GM23248 (cell line): ENCODE measurements at regions not wholly inside any gene's neighbourhood (a gene's known extent, or its start where the extent isn't known, plus 50 kb on each side); places are given as distances from the start of the nearest gene placed in this dataset.

Experiments
- DNase-seq: peaks from one replicate; pipeline ENCODE4 v3.0.0-alpha.2; 2015
- H2AFZ ChIP-seq: fragments of 200-600 bp; sonication (generic); 2 replicates; pipeline ENCODE4 v1.6.1; 2016; ENCODE audit warnings: antibody characterized with exemption
- H3F3A ChIP-seq: fragments of 200-600 bp; sonication (generic); 2 replicates; pipeline ENCODE4 v1.6.1; 2016; ENCODE audit warnings: mild to moderate bottlenecking, antibody characterized with exemption, mixed run types; ENCODE audit not compliant: insufficient read depth
- H3K27ac ChIP-seq: fragments of 200-600 bp; sonication (generic); 2 replicates; pipeline ENCODE4 v1.5.1; 2016; ENCODE audit warnings: mild to moderate bottlenecking
- H3K27me3 ChIP-seq: fragments of 200-600 bp; sonication (generic); replicated peaks from 2 replicates; pipeline ENCODE4 v1.6.1; 2016; ENCODE audit warnings: mild to moderate bottlenecking; ENCODE audit not compliant: insufficient read depth
- H3K36me3 ChIP-seq: fragments of 200-600 bp; sonication (generic); 2 replicates; pipeline ENCODE4 v1.6.1; 2016; ENCODE audit warnings: low read depth, mild to moderate bottlenecking
- H3K4me1 ChIP-seq: fragments of 200-600 bp; sonication (generic); 2 replicates; pipeline ENCODE4 v1.6.1; 2016; ENCODE audit warnings: mild to moderate bottlenecking; ENCODE audit not compliant: insufficient read depth
- H3K4me2 ChIP-seq: fragments of 200-600 bp; sonication (generic); one replicate; pipeline ENCODE4 v1.6.1; 2016; ENCODE audit warnings: mild to moderate bottlenecking; ENCODE audit not compliant: unreplicated experiment
- H3K4me3 ChIP-seq: fragments of 200-600 bp; sonication (generic); 2 replicates; pipeline ENCODE4 v1.5.1; 2016; ENCODE audit warnings: mild to moderate bottlenecking
- H3K79me2 ChIP-seq: fragments of 200-600 bp; sonication (generic); 2 replicates; pipeline ENCODE4 v1.6.1; 2016; ENCODE audit warnings: mild to moderate bottlenecking; ENCODE audit not compliant: insufficient read depth
- H3K9ac ChIP-seq: fragments of 200-600 bp; sonication (generic); 2 replicates; pipeline ENCODE4 v1.6.1; 2016; ENCODE audit warnings: mild to moderate bottlenecking
- H3K9me2 ChIP-seq: fragments of 200-600 bp; sonication (generic); 2 replicates; pipeline ENCODE4 v1.6.1; 2016; ENCODE audit warnings: mixed run types, mild to moderate bottlenecking, moderate library complexity; ENCODE audit not compliant: insufficient read depth
- H3K9me3 ChIP-seq: fragments of 200-600 bp; sonication (generic); one replicate; pipeline ENCODE4 v1.6.1; 2017; ENCODE audit warnings: low read depth
- H4K20me1 ChIP-seq: fragments of 200-600 bp; sonication (generic); 2 replicates; pipeline ENCODE4 v1.6.0; 2016; ENCODE audit not compliant: insufficient read depth
- EZH2 ChIP-seq: fragments of 200-600 bp; sonication (generic); IDR thresholded peaks from 2 replicates; pipeline ENCODE4 v1.6.1; 2018; ENCODE audit warnings: antibody characterized with exemption, mild to moderate bottlenecking; ENCODE audit not compliant: insufficient read depth, poor library complexity, severe bottlenecking
- EZH2phosphoT487 ChIP-seq: fragments of 200-600 bp; sonication (generic); IDR thresholded peaks from 2 replicates; pipeline ENCODE4 v1.6.1; 2018; ENCODE audit warnings: antibody characterized with exemption, moderate library complexity, mild to moderate bottlenecking, low read depth; ENCODE audit not compliant: insufficient read depth
- WGBS, 2 experiments: methylation state at CpG; one replicate each; pipeline ENCODE4 v1.1.6; 2015 to 2017; ENCODE audit warnings: low lambda C conversion rate in 2 of 2, low coverage in 1 of 2; ENCODE audit errors: missing lambda C conversion rate in 2 of 2; 5-methylcytosine and 5-hydroxymethylcytosine counted together
- in situ Hi-C: fragments of 300-500 bp; cut with MboI; formaldehyde crosslinking; loops from 2 replicates; pipeline ENCODE4 v1.15.0; 2020

- 2 to 3% methylated on average over 4 of the region's 4 CpGs for WGBS, 2 experiments
Observed at GRCh38 chr9:21605489-21605931, 123.4 kb upstream of the IFNE start.

GRCh38 chr9:21607576-21607975, 125.5 kb upstream of the IFNE start:
- H3K4me3 ChIP-seq: no peak overlapping the region
- H3K4me1 ChIP-seq: peaks cover 66% of the 10 kb centered on the region
- H3K79me2 ChIP-seq: no peaks in the 10 kb centered on the region
- H3K27me3 ChIP-seq: no peaks in the 10 kb centered on the region
- in situ Hi-C loops: no loop called here
- peaks cover 62% of the 10 kb centered on the region for H3F3A ChIP-seq
- H3K36me3 ChIP-seq: no peaks in the 10 kb centered on the region
- peak overlapping the region; percentile 56 for H2AFZ ChIP-seq
- H4K20me1 ChIP-seq: no peaks in the 10 kb centered on the region
- H3K9me3 ChIP-seq: no peaks in the 10 kb centered on the region
- WGBS, 2 experiments: 14 to 27% methylated on average over 2 of the region's 2 CpGs
- no peaks in the 10 kb centered on the region; the same call in 1 of the 2 replicates for H3K9me2 ChIP-seq
- H3K9ac ChIP-seq: no peak overlapping the region
- peak; percentile 67 for DNase-seq
- TF ChIP-seq EZH2 (no peak), EZH2phosphoT487 (no peak)
- peak overlapping the region; percentile 60 for H3K27ac ChIP-seq
- no peak overlapping the region for H3K4me2 ChIP-seq

More at GRCh38 chr9:21605489-21605931, 123.4 kb upstream of the IFNE start:
- Histone ChIP-seq H2AFZ (peak overlapping the region; percentile 65), H3K27me3 (no peaks in the 10 kb centered on the region), H3K9me3 (no peaks in the 10 kb centered on the region), H3K4me1 (peaks cover 46% of the 10 kb centered on the region), H3K4me2 (peak overlapping the region; percentile 63), H3K27ac (peak overlapping the region; percentile 72), H3K79me2 (no peaks in the 10 kb centered on the region), H4K20me1 (no peaks in the 10 kb centered on the region), H3K4me3 (peak overlapping the region; percentile 47), H3K9me2 (no peaks in the 10 kb centered on the region; the same call in 1 of the 2 replicates), H3K36me3 (no peaks in the 10 kb centered on the region), H3F3A (peaks cover 42% of the 10 kb centered on the region), H3K9ac (peak overlapping the region; percentile 54)
- in situ Hi-C loops: no loop called here
- peak; percentile 87 for DNase-seq
- TF ChIP-seq EZH2 (no peak), EZH2phosphoT487 (no peak)

- peak; percentile 29 for DNase-seq
- Histone ChIP-seq H4K20me1 (no peaks in the 10 kb centered on the region), H3K9me2 (no peaks in the 10 kb centered on the region; the same call in 1 of the 2 replicates), H3K27ac (0 out of 2 replicates have a peak overlapping the region, but pooled peaks have one; percentile 60), H3K4me3 (no peak overlapping the region), H3K79me2 (no peaks in the 10 kb centered on the region), H3F3A (peaks cover 62% of the 10 kb centered on the region), H3K36me3 (no peaks in the 10 kb centered on the region), H2AFZ (no peak overlapping the region), H3K9ac (no peak overlapping the region), H3K27me3 (no peaks in the 10 kb centered on the region), H3K4me2 (no peak overlapping the region), H3K4me1 (peaks cover 66% of the 10 kb centered on the region), H3K9me3 (no peaks in the 10 kb centered on the region)
- no peak for TF ChIP-seq EZH2phosphoT487
- whole genome bisulfite sequencing, 2 experiments: 56 to 58% methylated on average over 5 of the region's 5 CpGs
- in situ Hi-C loops: no loop called here
Observed at GRCh38 chr9:21608200-21608599, 126.1 kb upstream of the IFNE start.

- Histone ChIP-seq H3K9ac (no peak overlapping the region), H3K4me2 (no peak overlapping the region), H3K9me3 (no peaks in the 10 kb centered on the region), H3K36me3 (no peaks in the 10 kb centered on the region), H3K4me3 (no peak overlapping the region), H3K9me2 (no peaks in the 10 kb centered on the region), H2AFZ (no peak overlapping the region), H3K79me2 (peaks cover 12% of the 10 kb centered on the region), H3K27me3 (no peaks in the 10 kb centered on the region), H3K27ac (0 out of 2 replicates have a peak overlapping the region, but pooled peaks have one; percentile 63), H4K20me1 (no peaks in the 10 kb centered on the region), H3F3A (peaks cover 62% of the 10 kb centered on the region), H3K4me1 (peaks cover 60% of the 10 kb centered on the region)
- no peak for DNase-seq
- WGBS, 2 experiments: 95 to 100% methylated on average over 1 of the region's 1 CpG
- TF ChIP-seq EZH2phosphoT487 (no peak), EZH2 (no peak)
- in situ Hi-C loops: no loop called here
Observed at GRCh38 chr9:21609506-21609905, 127.4 kb upstream of the IFNE start.

- TF ChIP-seq EZH2 (no peak), EZH2phosphoT487 (no peak)
- peaks cover 56% of the 10 kb centered on the region for H3F3A ChIP-seq
- peaks cover 20% of the 10 kb centered on the region for H3K79me2 ChIP-seq
- no peak overlapping the region for H3K9ac ChIP-seq
- no peaks in the 10 kb centered on the region for H3K36me3 ChIP-seq
- H3K9me2 ChIP-seq: no peaks in the 10 kb centered on the region
- H3K4me3 ChIP-seq: peak overlapping the region; percentile 30; the same call in 1 of the 2 replicates
- no peaks in the 10 kb centered on the region for H3K9me3 ChIP-seq
- H3K4me1 ChIP-seq: peaks cover 58% of the 10 kb centered on the region
- H4K20me1 ChIP-seq: no peaks in the 10 kb centered on the region
- H2AFZ ChIP-seq: peak overlapping the region; percentile 27; the same call in 1 of the 2 replicates
- peak overlapping the region; percentile 69 for H3K4me2 ChIP-seq
- peak; percentile 32 for DNase-seq
- in situ Hi-C loops: no loop called here
- peak overlapping the region; percentile 48 for H3K27ac ChIP-seq
- H3K27me3 ChIP-seq: no peaks in the 10 kb centered on the region
- 12 to 20% methylated on average over 1 of the region's 1 CpG for WGBS, 2 experiments
Observed at GRCh38 chr9:21611891-21612290, 129.8 kb upstream of the IFNE start.
